ENCODE measurements at regions not wholly inside any gene's neighbourhood (a gene's known extent, or its start where the extent isn't known, plus 50 kb on each side); places are given as distances from the start of the nearest gene placed in this dataset.

GRCh38 chr1:238111081-238111480, 220.4 kb upstream of the ZP4 start:
- Mint-ChIP-seq H3K4me1 (no peaks in the 10 kb centered on the region), H3K27me3 (peaks cover 0 to 1% of the 10 kb centered on the region in 2 donors), H3K36me3 (no peaks in the 10 kb centered on the region), H3K9me3 (peaks cover 0 to 12% (median under 1%) of the 10 kb centered on the region in 5 donors), H3K27ac (no peak overlapping the region), H3K4me3 (no peak overlapping the region)
- Histone ChIP-seq H3K27ac (ENCODE audit: low read depth, low read length) (no peak overlapping the region), H3K4me3 (ENCODE audit: low read length) (no peak overlapping the region), H3K4me1 (ENCODE audit: insufficient read depth, low read length) (no peaks in the 10 kb centered on the region), H3K27me3 (ENCODE audit: insufficient read depth, low read length, poor library complexity, severe bottlenecking) (no peaks in the 10 kb centered on the region), H3K36me3 (ENCODE audit: insufficient read depth, low read length) (no peaks in the 10 kb centered on the region), H3K9me3 (ENCODE audit: low read length) (no peaks in the 10 kb centered on the region)
- POLR2A ChIA-PET, result no interaction called here
- CTCF ChIA-PET, result no interaction called here
- DNase-seq, result no peak

DNA sequence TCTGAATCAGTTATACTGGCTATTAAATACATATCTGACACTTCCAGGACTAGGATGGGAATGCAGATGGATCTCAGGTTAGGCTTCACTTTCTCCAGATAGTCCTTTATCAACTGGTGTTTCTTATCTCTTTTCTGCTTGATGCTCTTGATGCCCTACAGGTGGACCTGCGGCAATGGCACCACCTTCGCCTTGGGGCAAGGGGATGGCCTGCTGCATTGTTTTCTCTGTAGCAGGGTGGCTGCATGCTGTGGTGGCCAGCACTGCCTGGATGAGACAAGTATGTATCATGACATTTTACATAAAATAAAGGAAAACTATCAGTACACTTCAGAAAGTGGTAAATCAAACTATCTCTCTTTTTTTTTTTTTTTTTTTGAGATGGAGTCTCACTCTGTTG, 217.7 kb upstream of the ZP4 start:
- no peaks in the 10 kb centered on the region for H3K36me3 Mint-ChIP-seq
- Histone ChIP-seq H3K4me3 (ENCODE audit: low read length) (no peak overlapping the region), H3K27me3 (ENCODE audit: insufficient read depth, low read length, poor library complexity, severe bottlenecking) (no peaks in the 10 kb centered on the region), H3K4me1 (ENCODE audit: insufficient read depth, low read length) (no peaks in the 10 kb centered on the region), H3K27ac (ENCODE audit: low read depth, low read length) (no peak overlapping the region), H3K36me3 (ENCODE audit: insufficient read depth, low read length) (no peaks in the 10 kb centered on the region), H3K9me3 (ENCODE audit: low read length) (no peaks in the 10 kb centered on the region)
- H3K27me3 Mint-ChIP-seq, result peaks cover 0 to 1% of the 10 kb centered on the region in 2 donors
- H3K27ac Mint-ChIP-seq, result no peak overlapping the region
- no peaks in the 10 kb centered on the region for H3K4me1 Mint-ChIP-seq
- no peak overlapping the region for H3K4me3 Mint-ChIP-seq
- ChIA-PET CTCF (no interaction called here), POLR2A (no interaction called here)
- H3K9me3 Mint-ChIP-seq, result peaks cover 0 to 17% (median 3%) of the 10 kb centered on the region in 5 donors
- no peak for DNase-seq

- H3K4me1 ChIP-seq (ENCODE audit: insufficient read depth, low read length), result no peaks in the 10 kb centered on the region
- no peaks in the 10 kb centered on the region for H3K36me3 ChIP-seq (ENCODE audit: insufficient read depth, low read length)
- peaks cover 0 to 17% (median 3%) of the 10 kb centered on the region in 5 donors for H3K9me3 Mint-ChIP-seq
- no peak overlapping the region for H3K4me3 Mint-ChIP-seq
- no peak overlapping the region for H3K27ac Mint-ChIP-seq
- H3K4me1 Mint-ChIP-seq, result no peaks in the 10 kb centered on the region
- H3K9me3 ChIP-seq (ENCODE audit: low read length), result no peaks in the 10 kb centered on the region
- POLR2A ChIA-PET, result no interaction called here
- CTCF ChIA-PET, result no interaction called here
- H3K36me3 Mint-ChIP-seq, result no peaks in the 10 kb centered on the region
- H3K27me3 ChIP-seq (ENCODE audit: insufficient read depth, low read length, poor library complexity, severe bottlenecking), result no peaks in the 10 kb centered on the region
- no peak overlapping the region for H3K4me3 ChIP-seq (ENCODE audit: low read length)
- H3K27me3 Mint-ChIP-seq, result peaks cover 0 to 1% of the 10 kb centered on the region in 2 donors
- DNase-seq, result no peak
- no peak overlapping the region for H3K27ac ChIP-seq (ENCODE audit: low read depth, low read length)
These were observed 216.6 kb upstream of the ZP4 start for GRCh38 chr1:238107322-238107721.

- Histone ChIP-seq H3K4me1 (ENCODE audit: insufficient read depth, low read length) (no peaks in the 10 kb centered on the region), H3K27me3 (ENCODE audit: insufficient read depth, low read length, poor library complexity, severe bottlenecking) (no peaks in the 10 kb centered on the region), H3K4me3 (ENCODE audit: low read length) (no peak overlapping the region), H3K36me3 (ENCODE audit: insufficient read depth, low read length) (no peaks in the 10 kb centered on the region), H3K27ac (ENCODE audit: low read depth, low read length) (no peak overlapping the region), H3K9me3 (ENCODE audit: low read length) (no peaks in the 10 kb centered on the region)
- Mint-ChIP-seq H3K9me3 (peaks cover 0 to 9% (median 4%) of the 10 kb centered on the region in 5 donors), H3K36me3 (no peaks in the 10 kb centered on the region), H3K4me1 (no peaks in the 10 kb centered on the region), H3K27ac (no peak overlapping the region), H3K27me3 (no peaks in the 10 kb centered on the region), H3K4me3 (no peak overlapping the region)
- no peak for DNase-seq
- POLR2A ChIA-PET, result no interaction called here
- CTCF ChIA-PET, result no interaction called here
These were observed 214.0 kb upstream of the ZP4 start for GRCh38 chr1:238104752-238105151.

DNA sequence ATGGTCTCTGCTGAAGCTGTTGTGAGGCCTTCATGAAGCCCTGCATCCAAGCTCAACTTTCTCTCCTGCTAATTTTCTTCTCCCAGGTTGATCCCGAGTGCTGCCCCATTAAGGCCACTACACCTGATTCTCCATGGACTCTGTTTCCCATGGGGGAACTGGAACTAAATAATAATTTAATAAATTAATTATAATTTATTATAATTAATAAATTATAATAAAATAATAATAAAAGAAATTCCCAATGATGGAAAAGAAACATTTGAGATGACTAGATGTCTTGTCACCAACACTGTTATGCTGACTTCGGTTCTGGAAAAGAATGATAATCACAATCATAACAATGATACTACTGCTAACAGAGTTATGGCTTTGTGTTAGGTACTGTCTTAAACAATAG, 211.2 kb upstream of the ZP4 start:
- H3K4me1 ChIP-seq (ENCODE audit: insufficient read depth, low read length), result no peaks in the 10 kb centered on the region
- Mint-ChIP-seq H3K9me3 (peaks cover 0 to 12% (median 8%) of the 10 kb centered on the region in 5 donors), H3K27me3 (no peaks in the 10 kb centered on the region), H3K36me3 (no peaks in the 10 kb centered on the region), H3K27ac (no peak overlapping the region), H3K4me3 (no peak overlapping the region), H3K4me1 (no peaks in the 10 kb centered on the region)
- ChIA-PET POLR2A (no interaction called here), CTCF (no interaction called here)
- H3K4me3 ChIP-seq (ENCODE audit: low read length), result no peak overlapping the region
- DNase-seq, result no peak
- H3K9me3 ChIP-seq (ENCODE audit: low read length), result no peaks in the 10 kb centered on the region
- H3K27me3 ChIP-seq (ENCODE audit: insufficient read depth, low read length, poor library complexity, severe bottlenecking), result no peaks in the 10 kb centered on the region
- no peaks in the 10 kb centered on the region for H3K36me3 ChIP-seq (ENCODE audit: insufficient read depth, low read length)
- H3K27ac ChIP-seq (ENCODE audit: low read depth, low read length), result no peak overlapping the region

- Mint-ChIP-seq H3K4me3 (no peak overlapping the region), H3K27me3 (no peaks in the 10 kb centered on the region), H3K9me3 (peaks cover 0 to 26% (median 8%) of the 10 kb centered on the region in 5 donors), H3K27ac (peak overlapping the region in 1 of 8 donors; percentile 11), H3K4me1 (no peaks in the 10 kb centered on the region), H3K36me3 (no peaks in the 10 kb centered on the region)
- ChIA-PET POLR2A (no interaction called here), CTCF (no interaction called here)
- H3K4me1 ChIP-seq (ENCODE audit: insufficient read depth, low read length), result no peaks in the 10 kb centered on the region
- DNase-seq, result no peak
- no peak overlapping the region for H3K4me3 ChIP-seq (ENCODE audit: low read length)
- H3K27me3 ChIP-seq (ENCODE audit: insufficient read depth, low read length, poor library complexity, severe bottlenecking), result no peaks in the 10 kb centered on the region
- H3K36me3 ChIP-seq (ENCODE audit: insufficient read depth, low read length), result no peaks in the 10 kb centered on the region
- no peaks in the 10 kb centered on the region for H3K9me3 ChIP-seq (ENCODE audit: low read length)
- H3K27ac ChIP-seq (ENCODE audit: low read depth, low read length), result no peak overlapping the region
These were observed 209.1 kb upstream of the ZP4 start for GRCh38 chr1:238099871-238100270.

DNA sequence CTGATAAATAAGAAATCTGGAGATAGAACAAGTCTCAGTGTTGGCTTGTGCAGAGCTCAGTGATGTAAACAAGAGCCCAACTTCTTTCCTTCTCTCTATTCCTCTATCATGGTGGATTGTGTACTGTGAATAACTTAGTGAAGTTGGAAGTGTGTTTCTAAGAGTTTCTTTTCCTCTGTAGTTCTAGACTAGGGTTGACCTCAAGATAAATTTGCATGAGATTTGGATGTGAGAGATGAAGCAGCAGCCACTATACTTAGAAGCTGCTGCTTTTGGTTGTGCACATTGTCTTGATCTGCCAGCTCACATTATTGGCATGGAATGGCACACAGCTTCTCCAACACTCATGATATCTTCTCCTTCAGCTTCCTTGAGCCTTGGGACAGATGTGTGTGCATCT, 198.9 kb upstream of the ZP4 start:
- Mint-ChIP-seq H3K9me3 (peaks cover 0 to 32% (median 4%) of the 10 kb centered on the region in 5 donors), H3K36me3 (no peaks in the 10 kb centered on the region), H3K4me3 (no peak overlapping the region), H3K4me1 (no peaks in the 10 kb centered on the region), H3K27ac (no peak overlapping the region), H3K27me3 (no peaks in the 10 kb centered on the region)
- ChIA-PET POLR2A (no interaction called here), CTCF (no interaction called here)
- Histone ChIP-seq H3K36me3 (ENCODE audit: insufficient read depth, low read length) (no peaks in the 10 kb centered on the region), H3K4me3 (ENCODE audit: low read length) (no peak overlapping the region), H3K9me3 (ENCODE audit: low read length) (no peaks in the 10 kb centered on the region), H3K27ac (ENCODE audit: low read depth, low read length) (no peak overlapping the region), H3K27me3 (ENCODE audit: insufficient read depth, low read length, poor library complexity, severe bottlenecking) (no peaks in the 10 kb centered on the region), H3K4me1 (ENCODE audit: insufficient read depth, low read length) (no peaks in the 10 kb centered on the region)
- no peak for DNase-seq

DNA sequence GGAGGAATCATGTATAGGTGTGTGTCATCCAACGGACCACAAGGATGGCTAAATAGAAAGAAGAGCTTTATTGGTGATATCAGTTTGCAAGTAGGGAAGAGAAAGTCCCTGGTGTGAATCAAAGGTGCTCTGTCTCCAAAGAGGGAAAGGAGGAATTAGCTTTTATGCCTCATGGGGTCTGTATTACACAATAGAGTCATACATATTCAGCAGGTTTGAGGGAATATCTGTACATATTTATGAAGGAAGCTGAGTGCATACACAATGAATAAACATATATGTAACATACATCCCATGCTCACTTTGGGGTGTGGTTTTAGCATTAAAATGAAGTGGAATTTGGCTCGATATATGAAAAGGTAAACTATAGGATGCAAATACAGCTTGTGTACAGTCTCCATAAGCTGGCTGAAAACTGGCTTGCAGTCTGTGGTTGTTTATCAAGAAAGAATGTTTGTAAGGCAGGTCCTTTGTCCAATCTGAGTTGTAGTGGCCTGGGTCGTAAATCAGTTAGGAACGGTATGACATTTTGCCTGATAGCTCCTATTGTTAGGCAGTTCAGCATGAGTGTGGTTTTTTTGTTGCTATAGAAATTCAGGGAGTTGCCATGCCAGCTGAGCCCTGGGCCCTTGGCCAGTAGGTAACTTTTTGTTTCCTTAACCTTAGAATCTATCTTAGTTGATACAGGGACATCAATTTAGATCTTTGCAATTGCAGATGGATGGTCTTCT, 198.0 kb upstream of the ZP4 start:
- CTCF ChIA-PET, result no interaction called here
- Mint-ChIP-seq H3K9me3 (peaks cover 3 to 41% (median 7%) of the 10 kb centered on the region in 5 donors), H3K4me1 (no peaks in the 10 kb centered on the region), H3K4me3 (no peak overlapping the region), H3K27me3 (no peaks in the 10 kb centered on the region), H3K36me3 (no peaks in the 10 kb centered on the region), H3K27ac (no peak overlapping the region)
- H3K4me1 ChIP-seq (ENCODE audit: insufficient read depth, low read length), result no peaks in the 10 kb centered on the region
- POLR2A ChIA-PET, result no interaction called here
- H3K9me3 ChIP-seq (ENCODE audit: low read length), result no peaks in the 10 kb centered on the region
- no peaks in the 10 kb centered on the region for H3K27me3 ChIP-seq (ENCODE audit: insufficient read depth, low read length, poor library complexity, severe bottlenecking)
- H3K27ac ChIP-seq (ENCODE audit: low read depth, low read length), result no peak overlapping the region
- no peaks in the 10 kb centered on the region for H3K36me3 ChIP-seq (ENCODE audit: insufficient read depth, low read length)
- no peak for DNase-seq
- H3K4me3 ChIP-seq (ENCODE audit: low read length), result no peak overlapping the region

DNA sequence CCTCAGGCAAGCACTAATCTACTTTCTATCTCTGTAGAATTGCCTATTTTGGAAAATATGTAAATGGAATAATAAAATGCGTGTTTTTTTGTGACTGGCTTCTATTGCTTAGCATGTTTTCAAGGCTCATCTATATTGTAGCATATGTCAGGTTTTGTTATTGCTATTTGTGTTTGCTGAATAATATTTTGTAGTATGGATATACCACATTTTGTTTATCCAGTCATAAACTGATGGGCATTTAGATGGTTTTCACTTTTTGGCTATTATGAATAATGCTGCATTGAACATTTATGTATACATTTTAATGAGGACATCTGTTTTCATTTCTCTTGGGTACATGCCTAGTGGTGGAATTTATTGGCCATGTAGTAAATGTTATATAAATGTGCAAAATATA, 183.3 kb upstream of the ZP4 start:
- Mint-ChIP-seq H3K36me3 (no peaks in the 10 kb centered on the region), H3K27me3 (no peaks in the 10 kb centered on the region), H3K4me1 (no peaks in the 10 kb centered on the region), H3K4me3 (no peak overlapping the region), H3K9me3 (peaks cover 0 to 17% (median 2%) of the 10 kb centered on the region in 5 donors), H3K27ac (no peak overlapping the region)
- Histone ChIP-seq H3K27me3 (ENCODE audit: insufficient read depth, low read length, poor library complexity, severe bottlenecking) (no peaks in the 10 kb centered on the region), H3K4me1 (ENCODE audit: insufficient read depth, low read length) (no peaks in the 10 kb centered on the region), H3K36me3 (ENCODE audit: insufficient read depth, low read length) (no peaks in the 10 kb centered on the region), H3K9me3 (ENCODE audit: low read length) (no peaks in the 10 kb centered on the region), H3K4me3 (ENCODE audit: low read length) (no peak overlapping the region), H3K27ac (ENCODE audit: low read depth, low read length) (no peak overlapping the region)
- ChIA-PET POLR2A (no interaction called here), CTCF (no interaction called here)
- DNase-seq, result no peak
